GM12878 (cell line): ENCODE measurements at regions not wholly inside any gene's neighbourhood (a gene's known extent, or its start where the extent isn't known, plus 50 kb on each side); places are given as distances from the start of the nearest gene placed in this dataset.

Experiments
- ATAC-seq: fragments of 200-7000 bp; cut with Tn5 transposase; 3 replicates; pipeline ENCODE4 v1.9.1; 2020; ENCODE audit warnings: mild to moderate bottlenecking, moderate library complexity
- BruUV-seq: library from RNA; stranded (reverse); fragments of 400-500 nt; replicated peaks from 2 replicates; lab custom pipeline; 2021; lab: Mats Ljungman, UMichigan
- CTCF ChIA-PET: fragments of 300-600 bp; sonication (Branson Sonifier 250); formaldehyde crosslinking; extraction: SDS; loops from one replicate; lab custom pipeline; 2021; ENCODE audit warnings: inconsistent platforms; lab: Yijun Ruan, JAX
- POLR2A ChIA-PET: fragments of 350-600 bp; formaldehyde crosslinking; extraction: SDS; loops from one replicate; lab custom pipeline; 2021; ENCODE audit warnings: inconsistent platforms; lab: Charles Lee
- RAD21 ChIA-PET: fragments of 300-600 bp; sonication (Branson Sonifier 250); formaldehyde crosslinking; loops from one replicate; lab custom pipeline; 2023; ENCODE audit warnings: antibody characterized with exemption; ENCODE audit not compliant: unreplicated experiment; lab: Charles Lee
- SMC1A ChIA-PET: fragments of 300-600 bp; sonication (Branson Sonifier 250); formaldehyde crosslinking; loops from one replicate; lab custom pipeline; 2023; ENCODE audit not compliant: unreplicated experiment, uncharacterized antibody; lab: Charles Lee
- DNase-seq: peaks from one replicate; pipeline ENCODE4 v3.0.0-alpha.2; 2011; ENCODE audit warnings: low read depth, low spot score
- FAIRE-seq: peaks from 3 replicates; lab custom pipeline; 2011; peaks lifted over from hg19 to GRCh38; lab: Jason Lieb, UNC
- H2AFZ ChIP-seq: 2 replicates; pipeline ENCODE4 v1.6.0; 2011; ENCODE audit warnings: low read depth, low read length, control low read depth; ENCODE audit not compliant: control insufficient read depth
- H3K27ac ChIP-seq: 2 replicates; pipeline ENCODE4 v1.5.1; 2011; ENCODE audit warnings: control low read depth; ENCODE audit not compliant: control insufficient read depth, insufficient read depth
- H3K27me3 ChIP-seq, 2 experiments: replicated peaks in 1 of 2; 2 replicates each; pipeline versions ENCODE4 v1.6.0 to v1.6.1; 2011; ENCODE audit warnings: low read length in 1 of 2; ENCODE audit not compliant: control insufficient read depth in 2 of 2, insufficient read depth in 2 of 2
- H3K36me3 ChIP-seq, 2 experiments: 2 replicates each; pipeline ENCODE4 v1.5.1; 2011; ENCODE audit warnings: low read length in 1 of 2; ENCODE audit not compliant: control insufficient read depth in 2 of 2, insufficient read depth in 2 of 2
- H3K4me1 ChIP-seq: 2 replicates; pipeline ENCODE4 v1.6.1; 2011; ENCODE audit warnings: mild to moderate bottlenecking, low read length, moderate library complexity, mixed read lengths; ENCODE audit not compliant: control insufficient read depth, insufficient read depth
- H3K4me2 ChIP-seq: 2 replicates; pipeline ENCODE4 v1.6.0; 2011; ENCODE audit warnings: control low read depth; ENCODE audit not compliant: control insufficient read depth, insufficient read depth
- H3K4me3 ChIP-seq: fragments of 200-600 bp; sonication (generic); 2 replicates; pipeline ENCODE4 v1.5.1; 2016
- H3K79me2 ChIP-seq: 2 replicates; pipeline ENCODE4 v1.6.0; 2011; ENCODE audit warnings: low read length; ENCODE audit not compliant: control insufficient read depth, insufficient read depth
- H3K9ac ChIP-seq: 2 replicates; pipeline ENCODE4 v1.8.0; 2011; ENCODE audit warnings: low read length, control low read depth, mixed read lengths; ENCODE audit not compliant: control insufficient read depth, insufficient read depth
- H3K9me3 ChIP-seq: replicated peaks from 3 replicates; pipeline ENCODE4 v1.5.1; 2011; ENCODE audit warnings: mild to moderate bottlenecking, low read length; ENCODE audit not compliant: control insufficient read depth, insufficient read depth
- H4K20me1 ChIP-seq: 2 replicates; pipeline ENCODE4 v1.6.0; 2011; ENCODE audit not compliant: control insufficient read depth, insufficient read depth
- CREB1 ChIP-seq: IDR thresholded peaks from 2 replicates; pipeline ENCODE4 v1.6.1; 2012; ENCODE audit warnings: low read depth, mild to moderate bottlenecking, inconsistent platforms
- E2F4 ChIP-seq: IDR thresholded peaks from 2 replicates; pipeline ENCODE4 v1.6.1; 2012; ENCODE audit warnings: low read depth, low read length, improper control_type of control experiment
- ETV6 ChIP-seq, 2 experiments: fragments of 450-650 bp in 1 of 2; IDR thresholded peaks in 1 of 2; conservative IDR thresholded peaks in 1 of 2; 2 replicates each; pipeline ENCODE4 v1.6.1; 2014; ENCODE audit warnings: antibody characterized with exemption in 1 of 2, borderline replicate concordance in 1 of 2, low read depth in 1 of 2, mild to moderate bottlenecking in 1 of 2, moderate library complexity in 1 of 2
- IKZF1 ChIP-seq: fragments of 450-650 bp; conservative IDR thresholded peaks from 2 replicates; pipeline ENCODE4 v1.6.1; 2017; ENCODE audit warnings: antibody characterized with exemption, mild to moderate bottlenecking
- NRF1 ChIP-seq: conservative IDR thresholded peaks from 2 replicates; pipeline ENCODE4 v1.6.1; 2011; ENCODE audit warnings: mild to moderate bottlenecking, low read depth, low read length, improper control_type of control experiment
- RCOR1 ChIP-seq: conservative IDR thresholded peaks from 2 replicates; pipeline ENCODE4 v1.6.1; 2012; ENCODE audit warnings: low read depth, low read length, improper control_type of control experiment
- REST ChIP-seq: IDR thresholded peaks from 2 replicates; pipeline ENCODE4 v1.6.1; 2012; ENCODE audit warnings: mild to moderate bottlenecking, low read depth, low read length
- SMC3 ChIP-seq: IDR thresholded peaks from 2 replicates; pipeline ENCODE4 v1.6.1; 2011; ENCODE audit warnings: low read length, improper control_type of control experiment, borderline replicate concordance
- TAF1 ChIP-seq: IDR thresholded peaks from 2 replicates; pipeline ENCODE4 v1.6.1; 2011; ENCODE audit warnings: mild to moderate bottlenecking, low read depth, low read length, borderline replicate concordance
- TCF12 ChIP-seq: IDR thresholded peaks from 2 replicates; pipeline ENCODE4 v1.6.1; 2011; ENCODE audit warnings: low read depth, mild to moderate bottlenecking, low read length
- WRNIP1 ChIP-seq: IDR thresholded peaks from 2 replicates; pipeline ENCODE4 v1.6.1; 2011; ENCODE audit warnings: low read depth, low read length, improper control_type of control experiment, borderline replicate concordance
- ZZZ3 ChIP-seq: IDR thresholded peaks from 2 replicates; pipeline ENCODE4 v1.6.1; 2011; ENCODE audit warnings: low read depth; ENCODE audit not compliant: control insufficient read depth, insufficient read length
- WGBS: methylation state at CpG from one replicate; pipeline ENCODE4 v1.1.6; 2016; ENCODE audit warnings: low lambda C conversion rate; ENCODE audit not compliant: insufficient replicate concordance, insufficient coverage; ENCODE audit errors: missing lambda C conversion rate; 5-methylcytosine and 5-hydroxymethylcytosine counted together
- in situ Hi-C: fragments of 300-500 bp; cut with MboI; formaldehyde crosslinking; loops from 9 replicates; pipeline ENCODE4 v1.14.3; 2018; ENCODE audit warnings: mixed read lengths
- intact Hi-C: fragments of 100-400 bp; cut with micrococcal nuclease; formaldehyde crosslinking; loops from one replicate; pipeline ENCODE4 v1.14.2; 2022; ENCODE audit not compliant: unreplicated experiment

GRCh38 chr11:45534132-45534531 is 131.3 kb downstream of the CHST1 start:
- intact Hi-C loops, result no loop called here
- no peak overlapping the region for H2AFZ ChIP-seq
- ATAC-seq (no peak), FAIRE-seq (no peak), DNase-seq (no peak)
- no peak overlapping the region for H3K4me2 ChIP-seq
- H3K9me3 ChIP-seq, result no peaks in the 10 kb centered on the region
- H3K36me3 ChIP-seq, result no peaks in the 10 kb centered on the region
- no peaks in the 10 kb centered on the region for H3K4me1 ChIP-seq
- BruUV-seq, result no TSS peak
- ChIA-PET CTCF (no interaction called here), RAD21 (no interaction called here), POLR2A (no interaction called here), SMC1A (no interaction called here)
- H3K27ac ChIP-seq, result no peak overlapping the region
- TF ChIP-seq E2F4 (no peak), CREB1 (no peak), SMC3 (no peak), ETV6 (conservative IDR thresholded peaks at IDR 0.05 in 1 of 2, IDR thresholded peaks at IDR 0.05 in 1 of 2; ENCODE audit: borderline replicate concordance in 1 of 2, low read depth in 1 of 2) (no peak), REST (no peak), IKZF1 (no peak), ZZZ3 (no peak), WRNIP1 (no peak), NRF1 (no peak), RCOR1 (no peak), TAF1 (no peak), TCF12 (no peak)
- H3K27me3 ChIP-seq, result no peaks in the 10 kb centered on the region; a peak in 1 of 4 replicates
- H3K9ac ChIP-seq, result no peak overlapping the region
- no peaks in the 10 kb centered on the region for H4K20me1 ChIP-seq
- no peaks in the 10 kb centered on the region for H3K79me2 ChIP-seq
- WGBS, result 50% methylated on average over 5 of the region's 5 CpGs
- H3K4me3 ChIP-seq, result no peak overlapping the region
- in situ Hi-C loops, result no loop called here
